IgD-negative memory B cell (primary cell): ENCODE measurements at regions not wholly inside any gene's neighbourhood (a gene's known extent, or its start where the extent isn't known, plus 50 kb on each side); places are given as distances from the start of the nearest gene placed in this dataset.

Experiments
- H3K27ac Mint-ChIP-seq, 3 donors: one replicate each; pipeline ENCODE4 v1.8.0; 2020 to 2022; ENCODE audit warnings: mild to moderate bottlenecking in 3 of 3, mixed read lengths in 3 of 3, moderate library complexity in 1 of 3
- H3K27me3 Mint-ChIP-seq: one replicate; pipeline ENCODE4 v1.8.0; 2021; ENCODE audit warnings: mixed read lengths
- H3K36me3 Mint-ChIP-seq: one replicate; pipeline ENCODE4 v1.8.0; 2020; ENCODE audit warnings: mild to moderate bottlenecking, mixed read lengths
- H3K4me1 Mint-ChIP-seq, 3 donors: one replicate each; pipeline ENCODE4 v1.8.0; 2020 to 2022; ENCODE audit warnings: mixed read lengths in 3 of 3, mild to moderate bottlenecking in 1 of 3
- H3K4me3 Mint-ChIP-seq, 4 donors: one replicate each; pipeline ENCODE4 v1.8.0; 2020 to 2022; ENCODE audit warnings: mild to moderate bottlenecking in 4 of 4, mixed read lengths in 4 of 4, moderate library complexity in 3 of 4
- H3K9me3 Mint-ChIP-seq, 3 donors: one replicate each; pipeline ENCODE4 v1.8.0; 2020 to 2021; ENCODE audit warnings: mixed read lengths in 3 of 3, mild to moderate bottlenecking in 1 of 3

- no peak overlapping the region for H3K4me3 Mint-ChIP-seq
- no peaks in the 10 kb centered on the region for H3K4me1 Mint-ChIP-seq
- no peak overlapping the region for H3K27ac Mint-ChIP-seq
- H3K36me3 Mint-ChIP-seq: no peaks in the 10 kb centered on the region
- H3K9me3 Mint-ChIP-seq: no peaks in the 10 kb centered on the region
- H3K27me3 Mint-ChIP-seq: peaks cover 3% of the 10 kb centered on the region
Observed at GRCh38 chr3:144252896-144253295, 281.3 kb downstream of the DIPK2A start.

- no peak overlapping the region for H3K4me3 Mint-ChIP-seq
- no peaks in the 10 kb centered on the region for H3K36me3 Mint-ChIP-seq
- H3K27me3 Mint-ChIP-seq: peaks cover 3% of the 10 kb centered on the region
- H3K27ac Mint-ChIP-seq: no peak overlapping the region
- H3K4me1 Mint-ChIP-seq: no peaks in the 10 kb centered on the region
- H3K9me3 Mint-ChIP-seq: peaks cover 0 to 5% (median 0%) of the 10 kb centered on the region in 3 donors
Observed at GRCh38 chr3:144257381-144257780, 285.8 kb downstream of the DIPK2A start.

DNA sequence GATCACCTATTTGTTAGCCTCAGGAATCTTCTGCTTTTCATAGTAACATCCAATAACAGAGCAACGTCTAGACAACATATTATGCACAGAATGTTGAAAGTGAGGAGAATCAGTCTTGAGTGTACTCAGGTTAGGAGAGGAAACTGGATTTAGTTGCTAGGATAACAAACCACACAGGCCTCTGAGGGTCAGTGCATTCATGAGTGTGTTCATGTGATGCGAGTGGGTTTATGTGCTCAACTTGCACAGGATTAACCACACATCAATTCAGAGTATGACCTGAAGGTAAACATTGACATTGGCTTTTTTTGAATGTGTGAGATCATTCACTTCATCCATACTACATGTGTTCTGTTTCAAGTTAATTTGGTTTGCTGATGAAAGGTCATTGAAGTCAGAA lies 287.6 kb downstream of the DIPK2A start:
- H3K4me1 Mint-ChIP-seq: no peaks in the 10 kb centered on the region
- H3K27me3 Mint-ChIP-seq: peaks cover 3% of the 10 kb centered on the region
- peaks cover 0 to 5% (median 0%) of the 10 kb centered on the region in 3 donors for H3K9me3 Mint-ChIP-seq
- H3K27ac Mint-ChIP-seq: no peak overlapping the region
- peaks cover 1% of the 10 kb centered on the region for H3K36me3 Mint-ChIP-seq
- H3K4me3 Mint-ChIP-seq: no peak overlapping the region

DNA sequence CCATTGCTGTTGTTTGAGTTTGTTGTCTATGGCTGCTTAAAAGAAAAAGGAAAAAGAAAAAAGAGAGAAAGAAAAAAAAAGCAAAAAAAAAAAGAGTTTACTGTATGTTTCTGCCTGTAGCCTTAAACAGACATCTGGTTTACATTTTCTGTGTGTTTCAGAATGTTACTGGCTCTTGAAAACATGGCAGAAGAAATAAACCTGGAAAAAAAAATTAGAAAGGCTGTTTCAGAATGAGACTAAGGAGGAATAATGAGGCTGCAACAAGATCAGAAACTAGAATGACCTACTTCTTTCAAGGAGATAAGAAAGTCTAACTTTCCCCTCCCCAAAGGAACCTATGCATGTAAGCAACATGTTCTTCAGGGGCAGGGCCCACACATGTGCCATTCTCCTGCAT lies 292.1 kb downstream of the DIPK2A start:
- H3K4me3 Mint-ChIP-seq: no peak overlapping the region
- H3K9me3 Mint-ChIP-seq: peaks cover 0 to 5% (median 0%) of the 10 kb centered on the region in 3 donors
- no peaks in the 10 kb centered on the region for H3K4me1 Mint-ChIP-seq

DNA sequence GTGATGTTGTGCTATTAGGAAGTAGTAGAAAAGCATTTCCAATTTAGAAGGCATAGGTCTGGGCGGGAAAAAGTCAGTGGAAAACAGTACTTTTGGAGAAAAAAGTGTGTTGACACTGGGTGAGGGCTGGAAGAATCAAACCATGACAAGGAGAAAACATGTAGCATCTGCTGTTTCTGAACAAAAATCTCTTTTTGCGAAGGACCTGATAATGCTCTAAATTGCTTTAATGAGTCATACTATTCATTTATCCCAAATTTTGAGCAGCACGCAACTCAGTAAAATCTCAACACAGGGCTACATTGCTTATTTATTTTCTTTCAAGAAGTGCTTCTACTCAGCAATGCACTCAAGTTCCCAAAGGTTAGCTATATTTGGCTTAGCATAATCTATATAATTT lies 292.7 kb downstream of the DIPK2A start:
- Mint-ChIP-seq H3K27ac (no peak overlapping the region), H3K27me3 (no peaks in the 10 kb centered on the region)

More for the DNA sequence above, 292.1 kb downstream of the DIPK2A start:
- H3K27me3 Mint-ChIP-seq: no peaks in the 10 kb centered on the region
- no peak overlapping the region for H3K27ac Mint-ChIP-seq
- H3K36me3 Mint-ChIP-seq: peaks cover 1% of the 10 kb centered on the region

GRCh38 chr3:144264794-144265193 lies 293.2 kb downstream of the DIPK2A start:
- Mint-ChIP-seq H3K9me3 (peaks cover 0 to 5% (median 0%) of the 10 kb centered on the region in 3 donors), H3K27ac (no peak overlapping the region), H3K4me3 (no peak overlapping the region), H3K27me3 (no peaks in the 10 kb centered on the region), H3K36me3 (peaks cover 1% of the 10 kb centered on the region), H3K4me1 (peaks cover 0 to 2% (median under 1%) of the 10 kb centered on the region in 3 donors)

More for the DNA sequence above, 292.7 kb downstream of the DIPK2A start:
- H3K4me3 Mint-ChIP-seq: no peak overlapping the region
- peaks cover 1% of the 10 kb centered on the region for H3K36me3 Mint-ChIP-seq
- H3K9me3 Mint-ChIP-seq: peaks cover 0 to 5% (median 0%) of the 10 kb centered on the region in 3 donors
- peaks cover 0 to 1% (median 0%) of the 10 kb centered on the region in 3 donors for H3K4me1 Mint-ChIP-seq

DNA sequence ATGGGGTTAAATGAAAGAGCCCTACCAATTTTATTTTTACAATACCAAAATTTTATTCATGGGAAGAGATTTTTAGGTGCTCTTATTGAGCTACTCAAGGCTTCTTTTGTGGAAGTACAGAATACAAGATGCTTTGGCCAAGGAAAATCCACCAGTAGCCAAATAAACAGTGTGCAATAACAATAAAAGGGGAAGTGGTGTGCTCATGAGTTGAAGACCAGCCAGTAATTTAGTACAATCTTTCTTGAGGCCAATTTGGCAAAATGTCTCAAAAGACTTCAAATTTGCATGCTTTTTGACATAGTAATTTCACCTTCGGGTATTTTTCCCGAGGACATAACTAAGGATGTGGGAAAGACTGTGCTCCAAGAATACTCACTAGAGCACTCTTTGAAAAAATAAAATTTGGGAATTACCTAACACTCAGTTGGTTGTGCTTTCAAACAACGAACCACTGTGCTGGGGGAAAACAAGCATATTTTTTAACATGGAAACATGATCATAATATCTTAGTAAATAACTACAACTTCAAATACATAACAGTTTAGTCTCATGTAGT lies 294.0 kb downstream of the DIPK2A start:
- Mint-ChIP-seq H3K27ac (no peak overlapping the region), H3K9me3 (peaks cover 0 to 1% (median 0%) of the 10 kb centered on the region in 3 donors), H3K4me1 (peaks cover 0 to 8% (median 7%) of the 10 kb centered on the region in 3 donors), H3K4me3 (no peak overlapping the region), H3K36me3 (peaks cover 4% of the 10 kb centered on the region), H3K27me3 (no peaks in the 10 kb centered on the region)

GRCh38 chr3:144270100-144270499 lies 298.5 kb downstream of the DIPK2A start:
- Mint-ChIP-seq H3K4me3 (no peak overlapping the region), H3K4me1 (peaks cover 0 to 8% (median 7%) of the 10 kb centered on the region in 3 donors), H3K9me3 (no peaks in the 10 kb centered on the region), H3K27me3 (peaks cover 3% of the 10 kb centered on the region), H3K27ac (no peak overlapping the region), H3K36me3 (peaks cover 3% of the 10 kb centered on the region)

- H3K27ac Mint-ChIP-seq: no peak overlapping the region
- H3K4me3 Mint-ChIP-seq: no peak overlapping the region
- peaks cover 0 to 8% (median 7%) of the 10 kb centered on the region in 3 donors for H3K4me1 Mint-ChIP-seq
Observed at GRCh38 chr3:144272680-144273079, 301.1 kb downstream of the DIPK2A start.

DNA sequence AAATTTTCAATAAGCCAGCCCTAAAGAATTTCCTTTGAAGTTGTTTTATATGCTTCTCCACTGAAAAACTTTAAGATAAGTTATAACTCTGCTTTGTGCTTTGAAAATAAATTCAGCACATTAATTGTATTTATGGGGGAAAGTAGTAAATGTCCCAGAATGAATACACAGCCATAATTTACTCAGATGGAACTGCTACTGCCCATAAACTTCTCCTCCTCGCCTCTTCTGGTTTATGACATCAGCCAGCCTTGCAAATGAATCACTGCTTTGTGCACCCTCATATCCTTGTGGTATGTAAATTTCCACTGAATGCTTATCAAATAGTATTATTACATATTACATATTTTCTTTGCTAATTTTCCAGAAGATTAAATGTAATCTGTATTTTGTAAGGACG lies 302.0 kb downstream of the DIPK2A start:
- no peak overlapping the region for H3K4me3 Mint-ChIP-seq
- peaks cover 3% of the 10 kb centered on the region for H3K27me3 Mint-ChIP-seq
- H3K27ac Mint-ChIP-seq: no peak overlapping the region
- peaks cover 0 to 8% (median 7%) of the 10 kb centered on the region in 3 donors for H3K4me1 Mint-ChIP-seq
- peaks cover 3% of the 10 kb centered on the region for H3K36me3 Mint-ChIP-seq
- no peaks in the 10 kb centered on the region for H3K9me3 Mint-ChIP-seq

More at GRCh38 chr3:144272680-144273079, 301.1 kb downstream of the DIPK2A start:
- peaks cover 3% of the 10 kb centered on the region for H3K36me3 Mint-ChIP-seq
- no peaks in the 10 kb centered on the region for H3K9me3 Mint-ChIP-seq
- peaks cover 3% of the 10 kb centered on the region for H3K27me3 Mint-ChIP-seq

DNA sequence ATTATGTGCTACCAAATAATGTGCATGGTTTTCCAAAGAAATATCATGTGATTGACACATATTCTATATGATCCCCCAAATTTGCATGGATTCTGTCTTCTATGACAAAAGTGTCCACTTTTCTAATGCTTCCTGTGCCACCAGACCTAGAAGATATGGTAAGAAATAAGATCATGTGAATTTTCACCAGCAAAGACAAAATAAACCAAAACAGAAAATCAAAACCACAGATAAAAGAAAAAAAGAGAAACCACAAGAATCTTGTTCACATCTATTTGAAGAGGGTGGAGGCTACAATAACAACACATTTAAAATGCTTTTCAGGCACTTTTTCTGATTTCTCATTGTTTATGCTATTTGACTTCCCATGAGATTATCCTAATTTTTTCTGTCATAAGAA lies 303.4 kb downstream of the DIPK2A start:
- peaks cover 0 to 5% (median 4%) of the 10 kb centered on the region in 3 donors for H3K4me1 Mint-ChIP-seq
- peaks cover 3% of the 10 kb centered on the region for H3K36me3 Mint-ChIP-seq
- no peaks in the 10 kb centered on the region for H3K9me3 Mint-ChIP-seq
- H3K27ac Mint-ChIP-seq: no peak overlapping the region
- H3K4me3 Mint-ChIP-seq: no peak overlapping the region
- H3K27me3 Mint-ChIP-seq: peaks cover 3% of the 10 kb centered on the region

DNA sequence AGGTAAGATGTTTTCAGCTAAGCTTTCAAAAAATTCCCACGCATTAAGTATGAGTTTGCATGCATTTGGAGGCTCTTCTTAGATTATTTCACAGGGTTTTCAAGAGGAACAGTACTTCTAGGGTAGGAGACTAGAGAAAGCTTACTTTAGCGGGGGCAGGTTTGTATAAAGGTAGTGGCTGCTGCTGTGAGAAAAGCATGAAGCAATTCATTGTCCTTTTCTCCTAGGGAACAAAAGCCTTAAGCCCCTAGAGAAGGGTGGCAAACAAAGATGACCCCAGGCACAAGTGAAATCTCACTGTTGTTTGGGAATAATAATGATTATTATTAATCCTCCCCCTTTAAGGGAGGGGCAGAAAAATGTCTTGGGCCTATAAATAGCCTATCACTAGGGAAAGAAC lies 310.7 kb downstream of the DIPK2A start:
- no peak overlapping the region for H3K27ac Mint-ChIP-seq
- no peaks in the 10 kb centered on the region for H3K4me1 Mint-ChIP-seq
- no peak overlapping the region for H3K4me3 Mint-ChIP-seq
- H3K9me3 Mint-ChIP-seq: no peaks in the 10 kb centered on the region
- H3K36me3 Mint-ChIP-seq: peaks cover 2% of the 10 kb centered on the region
- peaks cover 2% of the 10 kb centered on the region for H3K27me3 Mint-ChIP-seq

GRCh38 chr3:144286235-144286910 lies 314.8 kb downstream of the DIPK2A start:
- H3K4me3 Mint-ChIP-seq: no peak overlapping the region
- no peaks in the 10 kb centered on the region for H3K27me3 Mint-ChIP-seq
- no peak overlapping the region for H3K27ac Mint-ChIP-seq

DNA sequence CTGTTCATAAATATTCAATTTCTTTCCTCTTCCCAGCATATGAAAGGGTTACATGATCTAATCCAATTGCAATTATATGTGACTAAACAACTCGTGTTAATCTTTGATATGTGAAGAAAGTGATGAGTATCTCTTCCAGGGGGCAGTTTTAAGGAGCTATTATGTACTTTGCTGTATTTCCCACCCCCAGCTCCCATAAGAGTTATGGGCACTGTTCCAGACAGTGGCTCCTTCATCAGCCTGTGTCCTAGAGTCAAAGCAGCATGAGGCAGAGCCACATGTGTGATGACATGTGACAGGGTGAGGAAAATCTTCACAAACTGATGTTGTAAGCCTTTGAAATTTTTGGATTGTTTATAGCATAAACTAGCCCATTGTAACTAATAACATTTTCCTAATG lies 315.4 kb downstream of the DIPK2A start:
- Mint-ChIP-seq H3K4me3 (no peak overlapping the region), H3K36me3 (no peaks in the 10 kb centered on the region), H3K4me1 (no peaks in the 10 kb centered on the region), H3K27me3 (no peaks in the 10 kb centered on the region), H3K9me3 (peaks cover 0 to 3% (median 2%) of the 10 kb centered on the region in 3 donors), H3K27ac (no peak overlapping the region)

More at GRCh38 chr3:144286235-144286910, 314.8 kb downstream of the DIPK2A start:
- no peaks in the 10 kb centered on the region for H3K36me3 Mint-ChIP-seq
- no peaks in the 10 kb centered on the region for H3K4me1 Mint-ChIP-seq
- peaks cover 0 to 2% (median 0%) of the 10 kb centered on the region in 3 donors for H3K9me3 Mint-ChIP-seq

GRCh38 chr3:144289057-144289456 lies 317.4 kb downstream of the DIPK2A start:
- peaks cover 0 to 3% (median 2%) of the 10 kb centered on the region in 3 donors for H3K9me3 Mint-ChIP-seq

More at GRCh38 chr3:144289057-144289456, 317.4 kb downstream of the DIPK2A start:
- H3K36me3 Mint-ChIP-seq: no peaks in the 10 kb centered on the region
- H3K4me3 Mint-ChIP-seq: no peak overlapping the region
- H3K27me3 Mint-ChIP-seq: no peaks in the 10 kb centered on the region
- H3K4me1 Mint-ChIP-seq: peaks cover 0 to 6% (median 3%) of the 10 kb centered on the region in 3 donors
- H3K27ac Mint-ChIP-seq: no peak overlapping the region
